T-helper 17 cell (primary cell): ENCODE measurements at regions not wholly inside any gene's neighbourhood (a gene's known extent, or its start where the extent isn't known, plus 50 kb on each side); places are given as distances from the start of the nearest gene placed in this dataset.
"Not testable (repeated sequence)": the region's sequence is repeated elsewhere in the genome, so short reads cannot be mapped to it uniquely, and the experiment has no call there.

Experiments
- ATAC-seq: fragments of 150-1000 bp; cut with Tn5 transposase; 2 replicates; pipeline ENCODE4 v1.10.0; 2021; ENCODE audit warnings: mild to moderate bottlenecking, moderate library complexity
- DNase-seq, 3 donors: peaks; one replicate each; pipeline versions ENCODE4 v3.0.0 to v3.0.0-alpha.2; 2020 to 2021
- H3K9me3 ChIP-seq: one replicate; pipeline ENCODE4 v1.7.0; 2013; ENCODE audit warnings: low read length, mild to moderate bottlenecking; ENCODE audit not compliant: control insufficient read depth, poor library complexity, severe bottlenecking
- H3K27ac Mint-ChIP-seq: one replicate; pipeline ENCODE4 v1.8.0; 2022; ENCODE audit warnings: mild to moderate bottlenecking, moderate library complexity, mixed read lengths
- H3K27me3 Mint-ChIP-seq: one replicate; pipeline ENCODE4 v1.8.0; 2022; ENCODE audit warnings: mixed read lengths
- H3K36me3 Mint-ChIP-seq: one replicate; pipeline ENCODE4 v1.8.0; 2022; ENCODE audit warnings: low read depth, mixed read lengths
- H3K4me1 Mint-ChIP-seq: one replicate; pipeline ENCODE4 v1.8.0; 2022; ENCODE audit warnings: mild to moderate bottlenecking, mixed read lengths
- H3K4me3 Mint-ChIP-seq: one replicate; pipeline ENCODE4 v1.8.0; 2022; ENCODE audit warnings: mild to moderate bottlenecking, moderate library complexity, mixed read lengths

- Mint-ChIP-seq H3K27ac (no peak overlapping the region), H3K27me3 (no peaks in the 10 kb centered on the region), H3K4me1 (no peaks in the 10 kb centered on the region), H3K36me3 (no peaks in the 10 kb centered on the region), H3K4me3 (no peak overlapping the region)
- no peaks in the 10 kb centered on the region for H3K9me3 ChIP-seq
- ATAC-seq (no peak), DNase-seq (no peak)
These were observed 893.0 kb downstream of the UQCRFS1 start for GRCh38 chr19:28319918-28320317.

GRCh38 chr19:28319227-28319626 lies 893.7 kb downstream of the UQCRFS1 start:
- DNase-seq (no peak), ATAC-seq (no peak)
- no peak overlapping the region for H3K4me3 Mint-ChIP-seq
- no peak overlapping the region for H3K27ac Mint-ChIP-seq
- H3K36me3 Mint-ChIP-seq: no peaks in the 10 kb centered on the region
- no peaks in the 10 kb centered on the region for H3K9me3 ChIP-seq
- no peaks in the 10 kb centered on the region for H3K4me1 Mint-ChIP-seq
- no peaks in the 10 kb centered on the region for H3K27me3 Mint-ChIP-seq

- H3K4me3 Mint-ChIP-seq: no peak overlapping the region
These were observed 894.3 kb downstream of the UQCRFS1 start for GRCh38 chr19:28318469-28319179.

GRCh38 chr19:28316464-28316863 lies 896.5 kb downstream of the UQCRFS1 start:
- Mint-ChIP-seq H3K27me3 (no peaks in the 10 kb centered on the region), H3K4me3 (no peak overlapping the region), H3K27ac (no peak overlapping the region), H3K4me1 (no peaks in the 10 kb centered on the region), H3K36me3 (no peaks in the 10 kb centered on the region)
- no peaks in the 10 kb centered on the region for H3K9me3 ChIP-seq
- no peak for ATAC-seq
- DNase-seq: no peak

More at GRCh38 chr19:28318469-28319179, 894.3 kb downstream of the UQCRFS1 start:
- no peaks in the 10 kb centered on the region for H3K36me3 Mint-ChIP-seq
- no peaks in the 10 kb centered on the region for H3K4me1 Mint-ChIP-seq
- no peaks in the 10 kb centered on the region for H3K27me3 Mint-ChIP-seq
- H3K27ac Mint-ChIP-seq: no peak overlapping the region
- no peak for DNase-seq
- H3K9me3 ChIP-seq: no peaks in the 10 kb centered on the region
- no peak for ATAC-seq

- Mint-ChIP-seq H3K4me3 (no peak overlapping the region), H3K27me3 (no peaks in the 10 kb centered on the region), H3K4me1 (no peaks in the 10 kb centered on the region), H3K36me3 (no peaks in the 10 kb centered on the region), H3K27ac (no peak overlapping the region)
- ATAC-seq: no peak
- H3K9me3 ChIP-seq: no peaks in the 10 kb centered on the region
- DNase-seq: no peak
These were observed 898.2 kb downstream of the UQCRFS1 start for GRCh38 chr19:28314756-28315155.

- H3K9me3 ChIP-seq: no peaks in the 10 kb centered on the region
- no peak for DNase-seq
- H3K27me3 Mint-ChIP-seq: no peaks in the 10 kb centered on the region
- no peaks in the 10 kb centered on the region for H3K4me1 Mint-ChIP-seq
- H3K4me3 Mint-ChIP-seq: no peak overlapping the region
- H3K27ac Mint-ChIP-seq: no peak overlapping the region
- ATAC-seq: no peak
- no peaks in the 10 kb centered on the region for H3K36me3 Mint-ChIP-seq
These were observed 898.7 kb downstream of the UQCRFS1 start for GRCh38 chr19:28314287-28314686.

GRCh38 chr19:28313633-28314032 lies 899.3 kb downstream of the UQCRFS1 start:
- H3K27me3 Mint-ChIP-seq: no peaks in the 10 kb centered on the region
- DNase-seq (no peak), ATAC-seq (no peak)
- no peaks in the 10 kb centered on the region for H3K4me1 Mint-ChIP-seq
- H3K4me3 Mint-ChIP-seq: no peak overlapping the region
- no peaks in the 10 kb centered on the region for H3K9me3 ChIP-seq
- H3K36me3 Mint-ChIP-seq: no peaks in the 10 kb centered on the region
- no peak overlapping the region for H3K27ac Mint-ChIP-seq

GRCh38 chr19:28312269-28312668 lies 900.7 kb downstream of the UQCRFS1 start:
- H3K27ac Mint-ChIP-seq: no peak overlapping the region
- no peaks in the 10 kb centered on the region for H3K4me1 Mint-ChIP-seq
- H3K36me3 Mint-ChIP-seq: no peaks in the 10 kb centered on the region
- ATAC-seq (no peak), DNase-seq (no peak)
- H3K4me3 Mint-ChIP-seq: no peak overlapping the region
- H3K27me3 Mint-ChIP-seq: no peaks in the 10 kb centered on the region
- no peaks in the 10 kb centered on the region for H3K9me3 ChIP-seq

GRCh38 chr19:28310829-28311228 lies 902.1 kb downstream of the UQCRFS1 start:
- H3K9me3 ChIP-seq, H3K4me3 Mint-ChIP-seq, H3K27ac Mint-ChIP-seq: not testable (repeated sequence)

GRCh38 chr19:28309070-28309469 lies 903.9 kb downstream of the UQCRFS1 start:
- ATAC-seq: no peak
- H3K4me1 Mint-ChIP-seq: no peaks in the 10 kb centered on the region
- H3K4me3 Mint-ChIP-seq: no peak overlapping the region
- no peak overlapping the region for H3K27ac Mint-ChIP-seq
- H3K27me3 Mint-ChIP-seq: no peaks in the 10 kb centered on the region
- no peaks in the 10 kb centered on the region for H3K9me3 ChIP-seq
- DNase-seq: no peak
- H3K36me3 Mint-ChIP-seq: no peaks in the 10 kb centered on the region

More at GRCh38 chr19:28310829-28311228, 902.1 kb downstream of the UQCRFS1 start:
- H3K4me1 Mint-ChIP-seq, ATAC-seq, H3K36me3 Mint-ChIP-seq, H3K27me3 Mint-ChIP-seq, DNase-seq: not testable (repeated sequence)

GRCh38 chr19:28307963-28308362 lies 905.0 kb downstream of the UQCRFS1 start:
- no peak for ATAC-seq
- no peaks in the 10 kb centered on the region for H3K9me3 ChIP-seq
- Mint-ChIP-seq H3K4me1 (no peaks in the 10 kb centered on the region), H3K27ac (no peak overlapping the region), H3K27me3 (no peaks in the 10 kb centered on the region), H3K4me3 (no peak overlapping the region), H3K36me3 (no peaks in the 10 kb centered on the region)
- no peak for DNase-seq

- no peaks in the 10 kb centered on the region for H3K36me3 Mint-ChIP-seq
- no peaks in the 10 kb centered on the region for H3K9me3 ChIP-seq
- H3K27ac Mint-ChIP-seq: no peak overlapping the region
- no peaks in the 10 kb centered on the region for H3K27me3 Mint-ChIP-seq
- H3K4me3 Mint-ChIP-seq: no peak overlapping the region
- H3K4me1 Mint-ChIP-seq: no peaks in the 10 kb centered on the region
- no peak for DNase-seq
- ATAC-seq: no peak
These were observed 905.5 kb downstream of the UQCRFS1 start for GRCh38 chr19:28307487-28307886.

- ATAC-seq: no peak
- no peaks in the 10 kb centered on the region for H3K27me3 Mint-ChIP-seq
- no peak overlapping the region for H3K4me3 Mint-ChIP-seq
- no peaks in the 10 kb centered on the region for H3K9me3 ChIP-seq
- H3K27ac Mint-ChIP-seq: no peak overlapping the region
- H3K4me1 Mint-ChIP-seq: no peaks in the 10 kb centered on the region
- DNase-seq: no peak
- no peaks in the 10 kb centered on the region for H3K36me3 Mint-ChIP-seq
These were observed 907.4 kb downstream of the UQCRFS1 start for GRCh38 chr19:28305513-28305912.

- Mint-ChIP-seq H3K36me3 (no peaks in the 10 kb centered on the region), H3K4me1 (no peaks in the 10 kb centered on the region), H3K27me3 (no peaks in the 10 kb centered on the region), H3K27ac (no peak overlapping the region), H3K4me3 (no peak overlapping the region)
- no peaks in the 10 kb centered on the region for H3K9me3 ChIP-seq
- ATAC-seq: no peak
- no peak for DNase-seq
These were observed 909.4 kb downstream of the UQCRFS1 start for GRCh38 chr19:28303502-28303901.
